HepG2 (cell line): ENCODE measurements at regions not wholly inside any gene's neighbourhood (a gene's known extent, or its start where the extent isn't known, plus 50 kb on each side); places are given as distances from the start of the nearest gene placed in this dataset.

ENCODE experiments used
- ARID5B ChIP-seq: IDR thresholded peaks from 2 replicates; pipeline ENCODE4 v1.4.0; 2020; ENCODE audit warnings: mild to moderate bottlenecking, missing genetic modification reagents
- CAMTA2 ChIP-seq: sonication (generic); formaldehyde crosslinking; IDR thresholded peaks from 2 replicates; pipeline ENCODE4 v1.4.0; 2020; ENCODE audit warnings: mild to moderate bottlenecking, missing genetic modification reagents, borderline replicate concordance
- DMAP1 ChIP-seq: IDR thresholded peaks from 2 replicates; pipeline ENCODE4 v1.6.1; 2016
- FOXA1 ChIP-seq, 2 experiments: fragments of 450-650 bp in 1 of 2; sonication (generic) in 1 of 2; formaldehyde crosslinking in 1 of 2; IDR thresholded peaks; 2 replicates each; pipeline versions ENCODE4 v1.4.0 to v1.6.1; 2016 to 2020; ENCODE audit warnings: missing genetic modification reagents in 1 of 2
- HOXA7 ChIP-seq: sonication (generic); formaldehyde crosslinking; IDR thresholded peaks from 2 replicates; pipeline ENCODE4 v1.8.1; 2022; ENCODE audit warnings: mild to moderate bottlenecking, missing genetic modification reagents, moderate library complexity
- KMT2A ChIP-seq: sonication (generic); formaldehyde crosslinking; IDR thresholded peaks from 2 replicates; pipeline ENCODE4 v1.4.0; 2020; ENCODE audit warnings: missing genetic modification reagents
- NFKBIZ ChIP-seq: IDR thresholded peaks from 2 replicates; pipeline ENCODE4 v1.6.1; 2018; ENCODE audit warnings: missing genetic modification reagents, missing compliant biosample characterization
- REXO4 ChIP-seq: sonication (generic); formaldehyde crosslinking; IDR thresholded peaks from 2 replicates; pipeline ENCODE4 v1.8.0; 2022; ENCODE audit warnings: missing genetic modification reagents, mild to moderate bottlenecking, borderline replicate concordance
- RXRA ChIP-seq: sonication (generic); formaldehyde crosslinking; IDR thresholded peaks from 2 replicates; pipeline ENCODE4 v1.5.1; 2020; ENCODE audit warnings: missing genetic modification reagents
- SALL2 ChIP-seq: sonication (generic); formaldehyde crosslinking; IDR thresholded peaks from 2 replicates; pipeline ENCODE4 v1.8.1; 2023; ENCODE audit warnings: mild to moderate bottlenecking, missing genetic modification reagents, inconsistent platforms
- SIX4 ChIP-seq: sonication (generic); formaldehyde crosslinking; IDR thresholded peaks from 2 replicates; pipeline ENCODE4 v1.4.0; 2020; ENCODE audit warnings: missing genetic modification reagents
- SMAD1 ChIP-seq: sonication (generic); formaldehyde crosslinking; IDR thresholded peaks from 2 replicates; pipeline ENCODE4 v1.4.0; 2020; ENCODE audit warnings: missing genetic modification reagents, low read depth, mild to moderate bottlenecking, borderline replicate concordance
- SOX5 ChIP-seq: IDR thresholded peaks from 2 replicates; pipeline ENCODE4 v1.6.1; 2016; ENCODE audit warnings: borderline replicate concordance
- ZBTB38 ChIP-seq: sonication (generic); formaldehyde crosslinking; IDR thresholded peaks from 2 replicates; pipeline ENCODE4 v1.5.1; 2020; ENCODE audit warnings: mild to moderate bottlenecking, missing genetic modification reagents
- ZFP36 ChIP-seq: fragments of 150-350 bp; IDR thresholded peaks from 2 replicates; pipeline ENCODE4 v1.6.1; 2018; ENCODE audit warnings: borderline replicate concordance, low read length, low read depth; ENCODE audit not compliant: partially characterized antibody
- ZFP37 ChIP-seq: sonication (generic); formaldehyde crosslinking; IDR thresholded peaks from 2 replicates; pipeline ENCODE4 v1.4.0; 2020; ENCODE audit warnings: missing genetic modification reagents, borderline replicate concordance
- ZNF10 ChIP-seq: sonication (generic); formaldehyde crosslinking; IDR thresholded peaks from 2 replicates; pipeline ENCODE4 v1.4.0; 2020; ENCODE audit warnings: mild to moderate bottlenecking, low read depth, missing genetic modification reagents, borderline replicate concordance
- ZNF333 ChIP-seq: sonication (generic); formaldehyde crosslinking; IDR thresholded peaks from 2 replicates; pipeline ENCODE4 v1.4.0; 2020; ENCODE audit warnings: mild to moderate bottlenecking, missing genetic modification reagents, borderline replicate concordance
- ZNF552 ChIP-seq: sonication (generic); formaldehyde crosslinking; IDR thresholded peaks from 2 replicates; pipeline ENCODE4 v1.9.0; 2022; ENCODE audit warnings: missing genetic modification reagents, mild to moderate bottlenecking, borderline replicate concordance
- ZNF576 ChIP-seq: sonication (generic); formaldehyde crosslinking; IDR thresholded peaks from 2 replicates; pipeline ENCODE4 v1.4.0; 2020; ENCODE audit warnings: mild to moderate bottlenecking, missing genetic modification reagents
- ZNF580 ChIP-seq: IDR thresholded peaks from 2 replicates; pipeline ENCODE4 v1.6.1; 2016; ENCODE audit warnings: low read depth, borderline replicate concordance
- ZNF615 ChIP-seq: sonication (generic); formaldehyde crosslinking; IDR thresholded peaks from 2 replicates; pipeline ENCODE4 v1.5.0; 2020; ENCODE audit warnings: mild to moderate bottlenecking, missing genetic modification reagents, borderline replicate concordance
- ZNF800 ChIP-seq: sonication (generic); formaldehyde crosslinking; IDR thresholded peaks from 2 replicates; pipeline ENCODE4 v1.4.0; 2020; ENCODE audit warnings: missing genetic modification reagents
- ZNF83 ChIP-seq: sonication (generic); formaldehyde crosslinking; IDR thresholded peaks from 2 replicates; pipeline ENCODE4 v1.4.0; 2020; ENCODE audit warnings: missing genetic modification reagents, mild to moderate bottlenecking, borderline replicate concordance

- no peak for TF ChIP-seq ZNF10
- peak; percentile 97 for TF ChIP-seq ZBTB38
- TF ChIP-seq ZNF333 (CRISPR knock-in tag) = 0 out of 2 replicates have a peak, but pooled peaks have one; percentile 50
- TF ChIP-seq KMT2A (CRISPR knock-in tag) = 0 out of 2 replicates have a peak, but pooled peaks have one; percentile 19
- no peak for TF ChIP-seq HOXA7
- TF ChIP-seq ZNF800 = peak; percentile 67
- peak; percentile 85 for TF ChIP-seq ARID5B (CRISPR knock-in tag)
- TF ChIP-seq SOX5 = peak; percentile 85
- peak; percentile 18; the same call in 1 of the 2 replicates for TF ChIP-seq ZNF615 (CRISPR knock-in tag)
- peak; percentile 70; the same call in 1 of the 2 replicates for TF ChIP-seq SALL2
- TF ChIP-seq RXRA (CRISPR knock-in tag) = peak; percentile 99
- no peak; the same call in 1 of the 2 replicates for TF ChIP-seq ZNF83 (CRISPR knock-in tag)
- TF ChIP-seq NFKBIZ (CRISPR knock-in tag) = peak; percentile 87
- no peak for TF ChIP-seq SMAD1 (CRISPR knock-in tag)
- TF ChIP-seq ZNF552 (CRISPR knock-in tag) = 0 out of 2 replicates have a peak, but pooled peaks have one; percentile 58
- TF ChIP-seq REXO4 (CRISPR knock-in tag) = no peak
- no peak for TF ChIP-seq CAMTA2 (CRISPR knock-in tag)
- peak; percentile 63; the same call in 1 of the 2 replicates for TF ChIP-seq DMAP1 (CRISPR knock-in tag)
- peak; percentile 68 for TF ChIP-seq ZNF580 (CRISPR knock-in tag)
- peak; percentile 80; the same call in 1 of the 2 replicates for TF ChIP-seq ZFP37
- no peak for TF ChIP-seq ZFP36
- no peak for TF ChIP-seq FOXA1 (IDR thresholded peaks at IDR 0.05)
- peak; percentile 29; the same call in 1 of the 2 replicates for TF ChIP-seq FOXA1 (CRISPR knock-in tag; IDR thresholded peaks at IDR 0.05)
- TF ChIP-seq SIX4 (CRISPR knock-in tag) = no peak
- no peak; the same call in 1 of the 2 replicates for TF ChIP-seq ZNF576 (CRISPR knock-in tag)
Measured at GRCh38 chr4:3830774-3831528, 64.8 kb downstream of the ADRA2C start (continued).
